ENCODE measurements at regions not wholly inside any gene's neighbourhood (a gene's known extent, or its start where the extent isn't known, plus 50 kb on each side); places are given as distances from the start of the nearest gene placed in this dataset.
"Not testable (repeated sequence)": the region's sequence is repeated elsewhere in the genome, so short reads cannot be mapped to it uniquely, and the experiment has no call there.

- TF ChIP-seq, protein P1, sequence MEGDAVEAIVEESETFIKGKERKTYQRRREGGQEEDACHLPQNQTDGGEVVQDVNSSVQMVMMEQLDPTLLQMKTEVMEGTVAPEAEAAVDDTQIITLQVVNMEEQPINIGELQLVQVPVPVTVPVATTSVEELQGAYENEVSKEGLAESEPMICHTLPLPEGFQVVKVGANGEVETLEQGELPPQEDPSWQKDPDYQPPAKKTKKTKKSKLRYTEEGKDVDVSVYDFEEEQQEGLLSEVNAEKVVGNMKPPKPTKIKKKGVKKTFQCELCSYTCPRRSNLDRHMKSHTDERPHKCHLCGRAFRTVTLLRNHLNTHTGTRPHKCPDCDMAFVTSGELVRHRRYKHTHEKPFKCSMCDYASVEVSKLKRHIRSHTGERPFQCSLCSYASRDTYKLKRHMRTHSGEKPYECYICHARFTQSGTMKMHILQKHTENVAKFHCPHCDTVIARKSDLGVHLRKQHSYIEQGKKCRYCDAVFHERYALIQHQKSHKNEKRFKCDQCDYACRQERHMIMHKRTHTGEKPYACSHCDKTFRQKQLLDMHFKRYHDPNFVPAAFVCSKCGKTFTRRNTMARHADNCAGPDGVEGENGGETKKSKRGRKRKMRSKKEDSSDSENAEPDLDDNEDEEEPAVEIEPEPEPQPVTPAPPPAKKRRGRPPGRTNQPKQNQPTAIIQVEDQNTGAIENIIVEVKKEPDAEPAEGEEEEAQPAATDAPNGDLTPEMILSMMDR (conservative IDR thresholded peaks at IDR 0.05; ENCODE audit: control insufficient read depth, insufficient read depth, low read depth, low read length), result no peak
- no peak overlapping the region for H3K4me3 ChIP-seq (ENCODE audit: control insufficient read depth, low read depth, low read length)
- peak; percentile 82 for DNase-seq (ENCODE audit: low read depth)
Measured at GRCh38 chr18:68397241-68398035, 317.5 kb downstream of the TMX3 start.

DNA sequence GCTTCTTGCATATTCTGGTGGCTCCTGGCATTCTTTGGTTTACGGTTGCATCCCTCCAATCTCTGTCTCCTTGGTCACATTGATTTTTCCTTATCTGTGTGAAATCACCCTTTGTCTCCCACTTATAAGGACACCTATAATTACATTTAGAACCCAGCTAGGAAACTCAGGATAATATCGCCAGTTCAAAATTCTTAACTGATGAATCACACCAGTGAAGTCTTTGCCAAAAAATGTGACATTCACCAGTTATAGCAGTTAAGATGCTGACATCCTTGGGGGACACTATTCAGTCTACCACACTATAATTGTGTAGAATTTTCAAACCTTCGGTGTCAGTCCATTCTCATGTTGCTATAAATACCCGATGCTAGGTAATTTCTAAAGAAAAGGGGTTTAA lies 320.2 kb downstream of the TMX3 start:
- H3K4me3 ChIP-seq (ENCODE audit: control insufficient read depth, low read depth, low read length), result no peak overlapping the region
- TF ChIP-seq, protein P1 (conservative IDR thresholded peaks at IDR 0.05; ENCODE audit: control insufficient read depth, insufficient read depth, low read depth, low read length), result no peak
- DNase-seq (ENCODE audit: low read depth), result peak; percentile 24

- TF ChIP-seq, protein P1 (conservative IDR thresholded peaks at IDR 0.05; ENCODE audit: control insufficient read depth, insufficient read depth, low read depth, low read length), result no peak
- H3K4me3 ChIP-seq (ENCODE audit: control insufficient read depth, low read depth, low read length), result no peak overlapping the region
- DNase-seq (ENCODE audit: low read depth), result peak; percentile 20
Measured at GRCh38 chr18:68391801-68392200, 323.1 kb downstream of the TMX3 start.

GRCh38 chr18:68387246-68387645 lies 327.7 kb downstream of the TMX3 start:
- TF ChIP-seq, protein P1 (conservative IDR thresholded peaks at IDR 0.05; ENCODE audit: control insufficient read depth, insufficient read depth, low read depth, low read length), result no peak
- no peak overlapping the region for H3K4me3 ChIP-seq (ENCODE audit: control insufficient read depth, low read depth, low read length)
- peak; percentile 25 for DNase-seq (ENCODE audit: low read depth)

GRCh38 chr18:68383979-68384378 lies 330.9 kb downstream of the TMX3 start:
- H3K4me3 ChIP-seq (ENCODE audit: control insufficient read depth, low read depth, low read length); DNase-seq (ENCODE audit: low read depth): not testable (repeated sequence)

- DNase-seq (ENCODE audit: low read depth), result peak; percentile 15
- no peak overlapping the region for H3K4me3 ChIP-seq (ENCODE audit: control insufficient read depth, low read depth, low read length)
- TF ChIP-seq, protein P1 (conservative IDR thresholded peaks at IDR 0.05; ENCODE audit: control insufficient read depth, insufficient read depth, low read depth, low read length), result no peak
Measured at GRCh38 chr18:68376926-68377325, 338.0 kb downstream of the TMX3 start.

DNA sequence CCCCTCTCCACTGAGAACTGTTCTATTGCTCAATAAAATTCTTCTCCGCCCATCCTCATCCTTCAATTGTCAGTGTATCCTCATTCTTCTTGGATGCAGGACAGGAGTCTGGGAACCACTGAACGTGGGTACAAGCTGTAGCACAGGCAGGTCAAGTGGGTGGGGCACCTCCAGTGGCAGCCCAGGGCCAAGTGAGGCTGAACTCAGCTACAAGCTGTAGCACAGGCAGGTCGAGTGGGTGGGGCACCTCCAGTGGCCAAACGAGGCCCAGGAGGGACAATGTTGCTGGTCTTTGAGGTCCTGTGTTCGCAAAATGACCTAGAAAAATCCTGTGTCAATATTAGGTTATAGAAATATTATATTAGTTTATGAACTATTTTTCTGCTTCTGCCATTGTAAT lies 352.0 kb downstream of the TMX3 start:
- TF ChIP-seq, protein P1 (conservative IDR thresholded peaks at IDR 0.05; ENCODE audit: control insufficient read depth, insufficient read depth, low read depth, low read length), result no peak
- DNase-seq (ENCODE audit: low read depth), result no peak
- no peak overlapping the region for H3K4me3 ChIP-seq (ENCODE audit: control insufficient read depth, low read depth, low read length)
